T-helper 2 cell (primary cell): ENCODE measurements at regions not wholly inside any gene's neighbourhood (a gene's known extent, or its start where the extent isn't known, plus 50 kb on each side); places are given as distances from the start of the nearest gene placed in this dataset.

ENCODE experiments used
- DNase-seq, 5 experiments: peaks; one replicate each; pipeline versions ENCODE4 v3.0.0 to v3.0.0-alpha.2; 2012 to 2022

DNA sequence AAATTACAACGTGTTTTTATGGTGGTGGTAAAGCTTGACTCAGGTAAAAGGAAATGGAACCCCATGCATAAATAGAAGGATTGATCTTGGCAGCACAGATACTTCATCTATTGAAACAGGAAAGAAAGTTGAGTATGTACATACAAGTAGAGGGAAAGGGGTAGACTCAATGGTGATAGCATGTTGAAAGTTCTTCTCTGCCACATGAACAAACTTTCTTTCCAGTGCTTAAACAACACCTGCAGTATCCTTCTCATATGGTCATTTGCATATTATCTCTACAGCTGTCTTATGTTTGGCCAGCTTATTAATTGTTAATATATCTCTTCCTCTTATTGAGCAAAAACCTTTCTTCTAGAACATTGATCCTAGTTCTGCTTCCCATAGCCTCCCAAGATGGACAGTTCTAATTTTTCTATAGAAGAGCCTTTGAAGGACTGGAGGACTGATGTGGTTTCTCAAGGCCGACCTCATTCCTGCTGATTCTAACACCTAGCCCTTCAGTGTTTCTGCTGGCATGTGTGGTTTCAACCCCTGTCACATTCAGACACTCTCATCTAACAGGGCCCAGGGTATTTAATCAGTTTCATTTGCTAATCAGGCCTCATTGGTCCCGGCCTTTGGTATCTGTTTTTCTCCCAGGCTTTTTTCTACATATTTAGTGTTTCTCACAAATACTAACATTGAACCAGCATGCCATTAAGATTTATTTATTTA, 108.1 kb upstream of the SPRY1 start:
- DNase-seq, result no peak

DNA sequence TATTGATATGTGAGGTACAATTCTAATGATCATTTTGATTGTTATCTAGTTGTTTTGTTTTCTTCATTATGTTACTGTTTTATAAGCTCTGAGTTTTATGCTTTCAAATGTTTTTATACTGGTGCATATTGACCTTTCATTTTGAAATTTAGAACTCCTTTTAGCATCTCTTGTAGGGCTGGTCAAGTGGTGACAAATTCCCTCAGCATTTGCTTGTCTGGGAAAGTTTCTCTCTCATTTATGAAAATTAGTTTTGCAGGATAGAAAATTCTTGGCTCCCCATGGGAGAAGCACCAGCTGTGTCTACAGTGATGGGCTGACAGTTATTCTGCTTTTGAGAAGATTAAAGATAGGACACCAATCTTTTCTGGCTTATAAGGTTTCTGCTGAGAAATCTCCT, 105.3 kb upstream of the SPRY1 start:
- DNase-seq, result no peak

DNA sequence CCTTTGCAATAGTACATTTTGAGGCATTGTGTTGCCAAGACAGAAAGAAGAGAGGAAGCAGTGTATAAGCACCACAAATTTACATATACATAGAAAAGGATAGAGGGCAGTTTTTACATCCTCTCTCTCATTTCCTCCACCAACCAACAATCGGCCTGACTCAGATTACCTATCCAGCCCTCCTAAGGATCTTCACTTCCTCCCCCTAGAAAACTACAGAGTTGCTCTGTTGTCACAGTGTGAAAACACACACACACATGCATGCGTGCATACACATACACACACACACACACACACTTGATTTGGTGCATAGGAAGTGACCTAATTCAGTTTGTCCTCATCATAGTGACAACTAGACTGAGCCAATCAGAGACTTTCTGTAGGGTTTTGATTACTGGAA, 98.8 kb upstream of the SPRY1 start:
- DNase-seq, result no peak

DNA sequence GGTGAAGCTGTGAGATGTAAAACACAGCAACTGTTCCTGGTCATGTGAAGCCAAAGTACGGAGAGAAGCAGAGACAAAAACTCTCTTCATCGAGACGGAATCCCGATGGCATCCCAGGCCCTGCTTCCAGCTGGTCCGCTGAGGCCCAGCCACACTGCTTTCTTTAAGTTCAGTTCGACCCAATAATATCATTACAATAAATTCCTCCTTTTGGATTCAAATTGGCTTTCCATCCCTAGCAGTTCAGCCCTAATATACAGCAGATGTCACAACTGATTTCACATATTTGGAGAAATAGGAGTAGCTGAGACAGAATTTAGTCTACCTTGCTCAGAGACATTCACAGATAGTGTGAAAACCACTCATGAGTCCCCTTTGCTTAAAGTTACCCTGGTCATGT, 98.3 kb upstream of the SPRY1 start:
- no peak for DNase-seq

DNA sequence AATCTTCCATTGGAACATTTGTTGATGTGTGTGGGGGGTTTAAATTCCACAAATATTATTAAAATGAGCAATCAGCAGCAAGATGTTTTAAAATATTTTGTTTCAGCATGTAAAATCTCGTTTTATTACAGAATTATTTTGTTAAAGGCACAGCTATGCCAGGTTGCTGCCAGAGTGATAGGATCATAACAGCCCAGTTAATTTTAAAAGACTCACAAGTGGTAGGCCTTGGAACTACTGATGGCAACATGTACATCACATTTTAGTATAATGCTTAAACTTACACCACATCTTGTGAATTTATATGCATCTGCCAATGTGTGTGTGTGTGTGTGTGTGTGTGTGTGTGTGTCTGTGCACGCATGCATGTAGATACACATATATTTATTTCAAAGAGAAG, 97.8 kb upstream of the SPRY1 start:
- no peak for DNase-seq

DNA sequence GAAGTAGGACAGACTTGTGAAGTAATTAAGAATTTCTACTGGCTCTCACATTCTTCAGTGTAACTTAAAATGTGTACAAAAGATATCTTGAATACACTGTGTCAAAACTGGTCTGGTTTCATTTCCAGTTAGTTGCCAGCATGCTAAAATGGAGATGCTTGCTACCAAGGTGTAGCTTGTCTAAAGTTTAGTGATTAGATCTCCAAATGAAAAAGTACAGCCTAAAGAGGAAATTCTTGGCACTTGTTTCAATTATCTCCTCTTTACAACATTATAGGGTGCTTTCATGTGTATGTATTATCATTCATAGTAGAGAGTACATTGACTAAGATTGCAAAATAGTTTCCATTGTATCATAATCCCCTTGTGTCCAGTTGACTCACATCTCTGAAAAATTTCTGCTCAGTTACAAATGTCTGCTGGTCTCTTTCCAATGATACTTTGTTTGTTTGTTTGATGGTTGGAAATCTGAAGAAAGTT, 97.3 kb upstream of the SPRY1 start:
- DNase-seq, result no peak

DNA sequence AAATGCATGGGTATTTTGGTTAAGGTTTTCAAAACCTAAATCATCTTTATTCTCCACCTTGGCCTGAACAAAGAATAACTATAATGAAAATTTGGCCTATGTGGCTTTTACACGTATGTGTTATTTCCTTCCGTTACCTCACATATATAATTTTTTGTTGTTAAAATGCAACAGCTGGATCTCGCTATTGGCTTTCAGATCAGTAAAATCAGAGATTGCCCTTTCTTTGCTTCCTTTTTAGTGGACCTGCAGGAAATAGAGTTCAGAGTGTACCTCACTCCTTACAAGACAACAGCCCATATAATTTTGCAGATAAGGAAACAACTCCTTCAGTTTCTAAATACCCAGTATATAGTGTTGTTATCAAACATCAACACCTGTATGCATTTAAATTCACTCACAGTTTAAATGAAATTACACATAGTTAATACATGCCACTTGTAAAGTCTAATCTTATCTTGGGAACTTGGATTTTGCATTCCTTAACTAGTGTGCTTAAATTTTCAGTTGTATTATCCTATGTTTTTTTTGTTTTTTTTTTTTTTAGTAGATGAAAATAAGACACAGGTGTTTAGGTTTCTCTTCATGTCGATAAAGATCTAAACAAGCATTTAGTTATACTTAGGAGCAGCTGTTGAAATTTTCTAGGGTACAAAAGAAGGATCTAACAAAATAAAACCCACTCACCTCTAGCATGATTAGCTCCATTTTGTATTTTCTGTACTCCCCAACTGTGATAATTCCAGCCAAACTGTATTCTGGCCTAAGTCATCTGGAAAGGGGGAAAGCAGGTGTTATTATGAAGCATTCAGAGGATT, 96.2 kb upstream of the SPRY1 start:
- DNase-seq, result no peak

DNA sequence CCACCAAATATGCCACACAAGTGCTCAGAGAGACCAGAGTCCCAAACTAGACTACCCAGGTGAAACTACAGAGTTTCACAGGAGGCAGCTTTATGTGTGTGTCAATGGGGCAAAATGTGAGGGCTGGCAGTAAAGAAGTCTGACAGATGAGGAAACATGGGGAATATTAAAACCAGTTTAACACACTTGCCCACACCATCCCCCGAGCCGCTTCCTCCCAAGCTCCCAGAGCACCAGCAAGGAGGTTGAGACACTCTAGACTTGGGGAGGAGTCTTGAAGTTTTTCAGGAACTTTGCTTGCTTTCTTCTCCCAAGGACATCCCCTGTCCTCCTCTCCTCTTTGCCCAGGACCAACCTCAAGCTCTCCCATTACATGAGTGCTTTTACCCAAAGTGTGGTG, 94.7 kb upstream of the SPRY1 start:
- no peak for DNase-seq

DNA sequence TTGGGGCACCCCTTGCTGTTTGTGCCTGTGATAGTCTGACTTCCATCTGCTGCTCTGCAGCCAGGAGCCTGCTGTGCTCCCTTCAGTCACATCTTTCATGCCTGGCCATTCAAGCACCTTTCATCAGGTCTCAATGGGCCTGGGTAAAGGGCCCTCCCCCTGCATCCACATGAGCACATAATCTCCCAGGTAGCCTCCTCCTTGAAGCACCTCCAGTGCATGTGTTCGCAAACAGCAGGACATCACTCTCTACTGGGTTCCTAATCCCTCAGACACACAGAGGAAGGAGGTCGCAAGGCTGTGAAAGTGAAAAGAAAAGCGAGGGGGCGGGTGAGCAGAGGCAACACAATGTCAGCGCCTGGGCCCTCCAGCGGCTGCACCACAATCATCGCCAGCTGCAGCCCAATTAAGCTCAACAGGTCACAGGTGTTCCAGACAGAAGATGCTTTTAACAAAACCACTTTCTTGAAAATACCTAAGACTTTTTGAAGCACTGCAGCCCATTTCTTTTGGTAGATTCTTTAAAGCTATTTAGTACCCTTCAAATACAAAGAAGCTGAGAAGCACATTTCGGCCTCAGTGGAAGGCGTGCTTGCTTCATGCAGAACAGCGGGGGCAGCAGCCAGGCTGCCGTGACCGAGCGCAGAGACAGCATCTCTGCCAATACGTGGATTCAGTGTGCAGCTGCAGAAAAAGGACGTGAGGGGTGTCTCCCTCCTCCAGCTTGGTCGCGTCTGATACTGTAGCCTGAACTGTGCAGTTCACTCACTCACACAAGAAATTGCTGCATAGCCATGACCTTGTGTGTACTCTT, 92.2 kb upstream of the SPRY1 start:
- no peak for DNase-seq

DNA sequence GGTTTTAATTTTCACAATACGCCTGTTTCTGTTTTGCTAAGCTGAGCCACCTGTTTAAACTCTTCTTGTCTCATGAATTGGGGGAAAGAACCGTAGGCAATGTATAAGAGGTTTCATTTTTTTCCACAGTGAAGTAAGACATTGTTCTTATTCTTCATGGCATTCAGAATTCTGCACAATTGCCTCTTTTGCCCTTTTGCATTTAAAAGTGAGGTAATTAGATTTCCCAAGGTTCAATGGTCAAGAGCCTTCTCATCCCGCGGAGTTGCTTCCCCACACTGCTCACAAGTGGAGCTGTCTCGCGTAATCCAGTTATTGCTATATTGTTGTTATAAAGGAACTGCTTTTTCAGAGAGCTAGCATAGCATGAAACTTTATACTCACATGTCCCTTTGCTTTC, 90.9 kb upstream of the SPRY1 start:
- no peak for DNase-seq

DNA sequence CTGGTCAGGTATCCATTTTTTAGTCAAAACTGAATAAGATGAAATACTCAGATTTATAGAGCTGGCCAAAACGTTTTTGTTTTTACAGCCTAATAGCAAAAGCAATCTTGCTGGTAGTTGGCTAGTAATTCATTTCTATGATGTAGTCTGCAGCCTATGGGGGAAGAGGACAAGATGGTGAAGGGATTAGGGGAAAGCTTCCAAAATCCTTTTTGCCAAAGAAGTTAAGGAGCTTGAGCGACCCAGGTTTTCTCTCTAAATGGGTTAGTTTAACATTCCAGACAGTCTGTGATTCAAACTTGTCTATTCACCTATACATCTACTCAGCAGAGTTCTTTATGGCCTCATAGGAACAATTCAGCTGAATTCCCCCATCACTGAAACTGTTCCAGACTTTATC, 89.8 kb upstream of the SPRY1 start:
- no peak for DNase-seq

DNA sequence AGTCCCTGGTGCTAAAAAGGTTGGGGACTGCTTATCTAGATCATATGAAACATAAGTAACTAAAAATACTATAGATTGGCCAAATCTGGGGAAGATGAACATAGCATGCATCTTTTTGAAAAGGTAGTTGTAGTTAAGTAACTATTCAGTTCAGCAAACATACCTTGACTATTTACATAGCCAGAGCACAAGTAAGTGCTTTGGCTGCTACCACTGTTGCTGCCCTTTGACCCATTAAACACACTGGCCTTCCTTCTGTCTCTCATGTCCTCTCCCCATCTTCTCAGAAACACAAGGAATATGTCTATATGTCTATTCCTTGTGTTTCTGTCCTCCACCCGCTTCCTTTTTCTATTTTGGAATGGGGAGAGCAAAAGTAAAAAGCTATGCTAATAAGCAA, 87.9 kb upstream of the SPRY1 start:
- no peak for DNase-seq

DNA sequence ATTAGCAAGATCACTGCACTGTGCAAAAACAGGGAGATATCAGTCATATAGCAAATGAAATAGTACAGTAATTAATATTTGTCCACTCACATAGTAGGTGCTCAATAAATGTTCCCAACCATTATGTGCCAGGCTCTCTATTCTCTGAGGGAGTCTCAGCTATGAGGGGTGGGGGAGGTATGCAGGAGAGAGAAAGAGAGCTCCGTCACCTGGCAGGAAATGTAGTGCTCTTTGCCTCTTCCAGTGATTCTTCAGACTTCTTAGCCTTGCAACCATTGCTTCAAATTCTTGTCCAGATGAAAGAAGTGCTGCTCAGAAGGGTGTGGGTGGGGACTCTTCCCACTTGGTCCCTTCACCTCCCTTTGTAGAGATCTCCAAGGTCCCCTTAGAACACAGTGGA, 84.5 kb upstream of the SPRY1 start:
- DNase-seq, result no peak

DNA sequence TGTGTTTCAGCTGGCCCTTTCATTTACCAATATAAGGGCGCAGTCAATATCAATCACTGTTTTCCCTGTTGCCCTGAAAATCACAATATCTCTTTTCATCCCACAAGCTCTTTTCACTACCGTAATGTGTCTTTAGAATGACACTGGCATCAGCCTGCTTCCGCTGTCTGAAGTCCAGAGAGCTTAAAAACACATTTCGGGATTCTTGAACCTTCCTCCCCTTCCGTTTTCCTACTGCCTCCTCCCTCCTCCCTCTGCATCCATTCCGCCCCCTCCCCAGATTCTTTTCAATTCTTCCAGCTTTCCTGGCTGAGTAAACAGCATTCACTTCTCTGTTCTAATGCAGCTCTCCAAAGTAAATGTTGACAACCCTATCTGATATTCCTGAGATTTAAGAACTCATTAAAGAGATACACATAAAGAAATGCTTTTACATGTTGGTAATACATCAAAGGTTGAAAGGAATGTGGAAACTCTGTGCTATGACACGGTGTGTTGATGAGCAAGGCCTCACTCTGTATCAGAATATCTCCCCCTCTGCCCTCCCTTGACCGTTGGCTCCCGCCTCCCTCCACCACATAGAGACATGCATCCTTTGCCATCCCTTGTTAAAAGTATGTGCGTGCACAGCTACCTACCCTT, 83.5 kb upstream of the SPRY1 start:
- DNase-seq, result no peak

DNA sequence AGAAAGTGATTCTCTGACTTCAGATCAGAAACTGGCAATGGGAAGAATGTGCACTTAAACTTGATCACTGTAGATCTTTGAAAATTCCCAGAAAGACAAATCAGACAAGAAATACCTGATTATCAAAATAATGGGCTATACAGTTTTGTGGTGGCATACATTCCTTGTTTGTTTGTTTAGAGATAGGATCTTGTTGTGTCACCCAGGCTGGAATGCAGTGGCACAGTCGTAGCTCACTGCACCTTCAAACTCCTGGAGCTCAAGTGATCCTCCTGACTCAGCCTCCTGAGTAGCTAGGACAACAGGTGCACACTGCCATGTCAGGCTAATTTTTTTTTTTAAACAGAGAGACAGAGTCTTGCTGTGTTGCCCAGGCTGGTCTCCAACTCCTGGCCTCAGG, 81.0 kb upstream of the SPRY1 start:
- no peak for DNase-seq

DNA sequence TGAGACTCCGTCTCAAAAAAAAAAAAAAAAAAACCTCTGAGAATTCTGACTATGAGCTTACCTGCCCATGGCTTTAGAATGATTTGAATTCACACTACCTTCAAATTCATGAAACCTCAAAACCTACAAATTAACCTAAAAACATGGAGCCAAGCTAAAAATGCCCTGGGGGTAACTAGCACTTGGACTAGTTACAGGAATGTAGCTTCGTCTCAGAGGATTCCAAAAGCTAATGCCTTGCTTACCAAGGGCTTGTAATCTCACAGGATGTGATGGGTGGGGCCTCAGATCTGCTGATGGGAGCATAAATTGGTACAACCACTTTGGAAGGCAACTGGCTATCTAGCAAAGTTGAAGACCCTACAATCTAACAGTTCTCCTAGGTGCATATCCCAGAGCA, 79.4 kb upstream of the SPRY1 start:
- no peak for DNase-seq

DNA sequence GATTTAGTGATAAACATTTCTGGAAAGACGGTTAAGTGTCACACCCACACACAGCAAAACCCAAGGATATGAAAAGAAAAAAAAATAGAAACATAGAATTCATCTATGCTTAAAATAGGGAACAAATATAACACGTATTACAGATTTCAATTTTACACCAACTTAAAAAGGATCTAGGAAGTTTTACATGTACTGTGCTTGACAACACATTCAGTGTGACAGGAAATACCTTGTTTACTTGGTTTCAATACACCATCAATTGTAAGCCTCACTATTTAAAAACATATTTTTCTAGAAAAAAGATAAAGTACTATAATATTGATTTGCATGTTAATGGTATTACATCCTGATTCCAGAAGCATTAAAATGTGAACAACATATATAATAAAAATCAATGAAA, 77.0 kb upstream of the SPRY1 start:
- DNase-seq, result no peak

DNA sequence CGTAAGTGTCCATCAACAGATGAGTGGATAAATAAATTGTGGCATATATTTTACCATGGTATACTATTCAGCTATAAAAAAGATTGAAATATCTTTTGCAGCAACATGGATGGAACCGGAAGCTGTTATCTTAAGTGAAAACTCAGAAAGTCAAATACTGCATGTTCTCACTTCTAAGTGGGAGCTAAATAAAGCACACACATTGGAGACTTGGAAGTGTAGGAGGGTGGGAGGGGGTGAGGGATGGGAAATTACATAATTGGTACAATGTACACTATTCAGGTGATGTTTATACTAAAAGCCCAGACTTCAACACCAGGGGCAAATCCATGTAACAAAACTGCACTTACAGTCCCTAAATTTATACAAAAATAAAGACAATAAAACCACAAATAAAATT, 72.6 kb upstream of the SPRY1 start:
- DNase-seq, result no peak

DNA sequence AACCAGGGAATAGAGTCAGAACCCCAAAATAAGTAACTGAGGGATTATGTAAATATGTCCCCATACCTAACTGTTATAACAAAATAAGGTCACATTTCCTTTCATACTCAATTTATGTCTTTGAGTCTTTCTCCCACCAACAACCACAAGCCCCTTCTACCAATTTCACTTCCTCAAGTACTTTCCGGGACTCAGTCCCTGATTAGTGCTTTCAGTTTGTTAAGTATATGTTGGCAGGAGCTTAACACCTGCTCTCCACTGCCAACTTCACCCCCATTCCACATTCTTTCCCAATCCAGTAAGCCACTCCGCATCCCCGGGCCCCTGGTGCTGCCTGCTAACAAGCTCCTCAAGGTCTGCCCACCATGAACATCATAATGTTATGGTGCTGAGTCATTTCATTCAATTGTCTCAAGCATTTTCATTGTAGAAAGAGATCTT, 71.3 kb upstream of the SPRY1 start:
- DNase-seq, result no peak

DNA sequence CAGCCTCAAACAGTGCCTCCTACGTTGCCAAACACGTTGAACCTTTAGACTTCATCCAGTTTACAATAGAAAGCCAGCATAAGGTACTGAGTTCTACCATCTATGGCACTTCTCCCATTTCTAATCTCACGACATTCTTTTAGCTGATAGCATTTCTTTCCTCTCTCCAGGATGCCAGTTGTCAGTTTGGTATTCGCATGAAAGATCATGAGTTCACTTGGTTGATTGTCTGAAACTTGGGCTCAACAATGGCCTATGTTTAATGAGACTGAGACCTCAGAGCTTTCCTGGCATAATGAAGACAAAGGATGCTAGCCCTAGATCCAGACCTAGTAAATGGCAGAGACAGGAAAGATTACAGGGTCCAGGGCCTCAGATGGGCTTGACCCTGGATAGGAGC, 69.2 kb upstream of the SPRY1 start:
- DNase-seq, result no peak

DNA sequence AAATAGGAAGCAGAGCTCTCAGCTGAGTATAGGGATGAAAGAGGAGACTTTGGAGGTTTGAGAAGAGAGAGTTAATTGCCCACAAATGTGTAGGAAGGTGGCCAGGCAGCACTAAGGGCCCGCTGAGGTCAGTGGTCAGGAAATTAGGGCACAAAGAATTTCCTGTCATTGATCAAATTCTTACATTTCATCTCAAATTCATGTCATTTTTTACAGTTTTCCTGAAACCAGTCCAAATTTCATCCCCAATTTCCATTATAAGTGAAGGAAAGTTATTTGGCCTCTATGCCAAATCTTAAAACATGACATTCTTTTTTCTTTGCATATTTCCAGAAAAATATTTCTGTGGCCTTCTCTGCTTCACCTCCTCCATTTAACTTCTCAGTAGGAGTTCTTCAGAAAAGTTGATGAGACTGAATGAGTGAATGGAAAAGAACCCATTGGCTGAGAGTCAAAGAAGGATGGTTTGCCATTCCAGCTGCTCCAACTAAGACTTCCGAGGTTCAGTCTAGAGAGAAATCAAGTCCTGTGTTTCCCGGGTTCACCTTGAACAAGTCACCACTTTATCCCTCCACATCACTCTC, 68.7 kb upstream of the SPRY1 start:
- no peak for DNase-seq

DNA sequence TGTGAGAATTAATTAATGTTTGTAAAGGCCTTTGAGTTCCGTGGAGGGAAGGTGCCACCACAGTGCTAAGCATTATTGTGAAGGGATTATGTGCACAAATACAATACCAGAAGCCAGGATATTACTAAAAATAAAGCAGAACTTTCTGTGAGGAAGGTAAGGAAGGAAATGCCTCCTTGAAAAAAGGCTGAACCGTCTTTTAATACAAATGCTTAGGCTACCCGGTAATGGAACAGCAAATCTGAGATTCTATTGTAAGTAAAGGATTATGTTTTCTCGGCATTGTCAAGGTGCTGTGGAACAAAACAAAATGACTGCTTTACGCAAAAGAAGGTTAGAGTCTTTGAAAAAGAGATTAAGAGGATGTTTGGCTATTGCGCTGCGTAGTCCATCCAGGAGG, 57.9 kb upstream of the SPRY1 start:
- DNase-seq, result no peak
